GM21723 (cell line): ENCODE measurements at regions not wholly inside any gene's neighbourhood (a gene's known extent, or its start where the extent isn't known, plus 50 kb on each side); places are given as distances from the start of the nearest gene placed in this dataset.
"Not testable (repeated sequence)": the region's sequence is repeated elsewhere in the genome, so short reads cannot be mapped to it uniquely, and the experiment has no call there.

Source experiments
- ATAC-seq: cut with Tn5 transposase; IDR thresholded peaks from one replicate; pipeline ENCODE4 v1.9.1; 2021; ENCODE audit warnings: mild to moderate bottlenecking, moderate library complexity; ENCODE audit not compliant: unreplicated experiment

- not testable (repeated sequence) for ATAC-seq
Observed at GRCh38 chr10:65670596-65670995, 1255.2 kb upstream of the LRRTM3 start.

DNA sequence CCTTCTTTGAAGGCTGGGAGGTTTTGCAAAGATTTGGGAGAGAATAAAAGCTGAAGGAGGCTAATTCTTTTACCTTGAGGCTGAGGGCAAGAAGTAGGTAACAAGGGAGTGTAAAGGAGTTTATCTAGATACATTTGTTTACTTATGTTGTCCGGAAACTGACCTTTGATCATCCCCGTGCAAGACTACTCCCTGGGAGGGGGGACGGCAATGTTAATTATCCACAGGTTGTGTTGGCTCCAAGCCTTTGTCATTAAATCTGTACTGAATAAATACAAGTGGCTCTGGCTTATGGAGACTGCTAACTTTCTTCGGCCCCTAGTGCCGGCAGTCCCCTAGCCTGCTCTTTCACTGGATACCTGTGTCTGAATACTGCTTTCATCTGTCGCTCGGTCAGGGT, 1250.6 kb upstream of the LRRTM3 start:
- ATAC-seq, result no peak

DNA sequence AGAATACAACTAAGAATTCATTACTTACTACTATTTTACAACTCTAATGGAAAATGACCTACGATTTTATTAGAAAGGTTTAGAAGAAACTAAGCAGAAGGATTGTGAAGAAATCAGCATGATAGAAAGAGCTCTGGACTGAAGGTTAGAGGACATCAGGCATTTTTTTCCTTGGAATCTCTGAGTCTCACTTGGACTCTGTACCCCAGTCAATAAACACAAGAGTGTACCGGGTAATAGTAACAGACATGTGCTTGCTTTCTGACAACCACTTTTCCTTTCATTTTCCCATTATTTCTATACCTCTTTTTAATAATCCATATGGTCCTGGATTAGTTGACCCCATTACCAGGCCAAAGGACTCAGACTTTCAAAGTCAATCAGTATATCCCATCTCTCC, 1240.9 kb upstream of the LRRTM3 start:
- ATAC-seq, result no peak

DNA sequence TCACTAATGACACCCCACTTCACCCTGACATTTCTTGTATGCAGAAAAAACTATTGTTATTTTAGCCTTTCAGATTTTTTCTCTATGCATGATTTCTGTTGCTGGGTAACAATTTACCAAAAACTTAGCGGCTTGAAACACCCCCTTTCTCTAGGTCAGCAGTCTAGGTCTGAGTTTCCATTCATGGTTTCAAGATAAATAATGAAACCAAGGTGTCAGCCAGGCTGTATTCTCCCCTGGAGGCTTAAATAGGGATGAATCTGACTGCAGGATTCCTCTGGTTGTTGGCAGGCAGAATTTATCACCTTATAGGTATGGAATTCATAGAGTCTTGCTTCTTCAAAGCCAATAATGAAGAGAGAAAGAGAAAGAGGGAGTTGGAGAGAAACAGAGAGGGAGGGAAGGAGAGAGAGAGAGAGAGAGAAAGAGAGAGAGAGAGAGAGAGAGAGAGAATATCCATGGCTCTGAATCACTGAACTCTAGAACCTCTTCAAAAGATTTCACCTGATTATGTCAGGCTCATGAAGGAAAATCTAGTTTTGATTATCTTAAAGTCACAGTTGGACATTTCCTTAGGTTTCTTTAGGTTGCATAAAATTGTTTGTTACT, 1224.6 kb upstream of the LRRTM3 start:
- ATAC-seq, result no peak

DNA sequence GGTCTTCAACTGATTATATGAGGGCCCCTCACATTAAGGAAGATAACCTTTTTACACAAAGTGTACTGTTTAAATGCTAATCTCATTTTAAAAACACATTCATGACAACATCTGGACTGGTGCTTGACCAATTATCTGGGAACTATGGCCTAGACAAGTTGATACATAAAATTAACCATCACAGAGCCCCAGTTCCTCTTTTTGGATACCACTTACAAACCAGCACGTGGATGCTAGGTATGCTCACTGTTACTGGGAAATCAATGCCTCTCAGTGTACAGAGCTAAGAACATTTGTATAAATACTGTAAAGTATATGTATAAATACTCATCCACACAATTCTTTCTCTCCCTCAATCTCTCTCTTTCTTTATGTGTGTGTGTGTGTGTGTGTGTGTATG, 1217.8 kb upstream of the LRRTM3 start:
- ATAC-seq, result no peak

- no peak for ATAC-seq
Observed at GRCh38 chr10:65710306-65710705, 1215.5 kb upstream of the LRRTM3 start.

DNA sequence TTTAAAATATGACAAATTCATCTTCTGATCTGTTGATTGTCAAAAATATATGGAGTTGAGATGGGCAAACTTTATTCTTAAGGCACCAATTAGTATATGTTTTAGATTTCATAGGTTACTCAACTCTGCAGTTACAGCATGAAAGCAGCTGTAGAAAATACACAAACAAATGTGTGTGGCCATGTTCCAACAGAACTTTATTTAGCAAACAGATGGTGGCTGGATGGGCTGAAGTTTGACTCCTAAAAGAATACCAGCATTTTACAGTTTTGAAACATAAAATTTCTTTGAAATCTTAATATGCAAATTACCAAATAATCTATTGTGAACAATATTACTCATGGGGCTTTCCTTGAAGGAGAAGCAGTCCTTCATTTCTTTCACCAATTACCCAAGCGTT, 1206.0 kb upstream of the LRRTM3 start:
- ATAC-seq, result no peak

DNA sequence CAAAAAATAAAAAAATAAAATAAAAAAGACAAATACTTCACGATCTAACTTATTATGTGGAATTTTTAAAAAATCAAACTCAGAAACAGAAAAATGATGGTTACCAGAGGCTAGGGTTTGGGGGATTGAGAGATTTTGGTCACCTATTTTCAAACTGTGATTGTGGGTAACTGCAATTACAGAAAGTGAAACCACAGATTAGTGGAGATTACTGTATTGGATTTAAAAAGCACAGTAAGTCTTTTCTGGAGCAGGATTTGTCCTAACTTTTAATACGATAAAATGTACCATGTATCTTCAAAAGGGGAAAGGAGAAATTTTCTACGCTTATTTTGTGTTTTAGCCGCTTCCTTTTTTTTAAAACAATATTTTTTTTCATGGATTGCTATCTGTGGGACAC, 1204.9 kb upstream of the LRRTM3 start:
- ATAC-seq, result no peak

GRCh38 chr10:65723525-65723924, 1202.3 kb upstream of the LRRTM3 start:
- no peak for ATAC-seq

DNA sequence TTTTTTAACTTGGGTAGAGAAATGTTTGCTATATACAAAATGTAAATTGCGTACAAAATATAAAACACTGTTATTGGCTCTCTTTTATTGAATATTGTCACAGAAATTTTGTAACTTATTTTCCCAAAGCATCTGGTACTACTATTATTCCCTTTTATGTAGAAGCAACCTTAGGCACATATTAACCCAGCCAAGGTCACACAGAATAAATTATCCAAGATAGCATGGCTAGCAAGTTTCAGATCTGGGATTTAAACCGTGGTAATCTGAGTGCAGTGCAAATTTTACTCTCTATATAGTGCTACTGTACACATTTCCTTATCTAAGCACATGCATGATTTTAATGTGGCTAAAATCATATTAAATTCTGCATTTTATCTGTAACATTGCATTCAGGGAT, 1190.5 kb upstream of the LRRTM3 start:
- no peak for ATAC-seq

GRCh38 chr10:65742906-65743305, 1182.9 kb upstream of the LRRTM3 start:
- ATAC-seq, result no peak

- no peak for ATAC-seq
Observed at GRCh38 chr10:65751218-65751617, 1174.6 kb upstream of the LRRTM3 start.

DNA sequence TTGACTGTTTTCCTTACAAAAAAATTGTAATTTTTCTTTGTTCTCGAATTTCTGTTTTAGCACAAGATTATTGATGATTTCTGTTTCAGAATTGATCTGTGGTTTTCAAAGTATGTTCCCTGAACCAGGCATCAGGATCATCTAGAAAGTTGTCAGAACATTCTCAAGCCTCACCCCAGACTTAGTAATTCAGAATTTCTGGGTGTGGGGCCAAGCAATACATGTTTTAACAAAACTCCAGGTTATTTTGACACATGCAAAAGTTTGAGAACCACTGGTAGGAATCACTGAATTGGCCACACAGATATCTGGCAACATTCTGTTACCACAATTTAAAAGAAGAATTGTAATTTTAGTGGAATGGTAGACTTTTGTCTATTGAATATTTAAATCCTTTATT, 1173.9 kb upstream of the LRRTM3 start:
- no peak for ATAC-seq

DNA sequence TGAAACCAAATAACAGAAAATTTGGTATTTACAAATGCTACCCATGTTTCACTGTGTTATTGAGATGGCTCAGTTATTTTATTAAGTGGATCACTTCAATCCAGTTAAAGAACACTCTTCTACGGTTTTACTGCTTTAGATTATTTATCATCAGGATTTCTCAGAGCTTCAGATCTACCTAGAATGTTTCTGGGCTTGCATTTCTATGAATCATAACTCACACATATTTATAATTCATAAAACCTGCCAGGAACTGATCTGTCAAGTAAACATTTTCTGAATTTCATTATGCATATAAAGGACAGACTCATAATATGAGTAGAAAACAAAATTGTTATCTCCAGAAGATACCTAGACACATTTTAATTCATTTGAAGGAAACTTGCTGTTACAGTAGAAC, 1172.3 kb upstream of the LRRTM3 start:
- no peak for ATAC-seq

DNA sequence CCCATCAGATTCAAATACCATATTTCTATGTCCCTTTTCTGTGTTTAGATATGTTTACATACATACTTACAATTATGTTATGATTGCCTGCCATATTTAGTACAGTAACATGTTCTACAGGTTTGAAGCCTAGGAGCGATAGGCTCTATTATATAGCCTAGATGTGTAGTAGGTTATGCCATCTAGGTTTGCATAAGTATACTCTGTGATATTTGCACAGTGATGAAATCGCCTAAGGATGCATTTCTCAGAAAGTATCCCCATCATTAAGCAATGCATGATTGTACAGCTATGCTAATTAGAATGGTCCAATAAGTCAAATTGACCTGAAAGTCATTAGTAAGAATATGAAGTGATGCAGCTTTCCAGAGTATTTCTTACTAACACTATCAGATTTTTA, 1171.7 kb upstream of the LRRTM3 start:
- ATAC-seq, result no peak

GRCh38 chr10:65762311-65762710, 1163.5 kb upstream of the LRRTM3 start:
- no peak for ATAC-seq

DNA sequence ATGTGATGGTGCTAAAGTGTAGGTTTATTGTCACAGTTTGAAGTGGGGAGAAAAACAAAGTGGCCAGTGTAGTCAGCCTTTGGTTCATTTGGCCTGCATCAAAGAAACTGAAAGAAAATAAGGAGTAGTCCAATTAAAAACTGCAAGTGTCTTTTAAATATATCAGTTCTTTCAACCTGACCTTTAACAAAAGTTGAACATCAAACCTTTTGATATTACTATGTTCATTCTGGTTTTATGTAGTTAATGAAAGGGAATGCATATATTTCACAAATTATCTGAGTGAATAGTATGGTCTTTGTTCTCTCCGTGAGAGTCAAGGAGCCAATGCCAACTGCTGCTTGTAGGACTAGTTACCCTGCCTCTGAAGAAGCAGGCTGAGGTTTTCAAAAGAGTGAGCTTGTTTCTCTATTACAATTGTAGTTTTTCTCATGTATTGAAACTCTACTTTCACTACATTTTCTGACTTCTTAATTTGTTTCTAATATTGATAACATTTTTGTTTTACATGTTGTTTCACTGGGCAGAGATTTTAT, 1160.8 kb upstream of the LRRTM3 start:
- no peak for ATAC-seq

DNA sequence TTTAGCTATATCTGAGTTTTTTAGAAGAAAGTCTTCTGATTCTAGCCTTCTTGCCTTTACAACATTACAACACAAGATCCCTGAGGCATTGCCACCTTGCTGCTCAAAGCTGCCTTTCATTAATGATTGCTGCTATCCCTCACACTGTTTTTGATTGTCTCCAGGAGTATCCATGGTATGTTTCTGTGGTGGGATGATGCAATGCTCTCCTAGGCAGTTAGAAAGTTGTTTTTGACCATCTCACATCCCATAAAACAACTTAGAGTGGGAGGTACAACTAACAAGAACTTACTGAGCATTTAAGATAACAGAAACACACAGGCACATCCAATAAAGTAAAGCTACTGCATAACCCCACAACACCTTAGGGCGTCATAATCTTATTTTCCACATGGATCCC, 1156.0 kb upstream of the LRRTM3 start:
- no peak for ATAC-seq

GRCh38 chr10:65778753-65779152, 1147.1 kb upstream of the LRRTM3 start:
- ATAC-seq, result no peak

DNA sequence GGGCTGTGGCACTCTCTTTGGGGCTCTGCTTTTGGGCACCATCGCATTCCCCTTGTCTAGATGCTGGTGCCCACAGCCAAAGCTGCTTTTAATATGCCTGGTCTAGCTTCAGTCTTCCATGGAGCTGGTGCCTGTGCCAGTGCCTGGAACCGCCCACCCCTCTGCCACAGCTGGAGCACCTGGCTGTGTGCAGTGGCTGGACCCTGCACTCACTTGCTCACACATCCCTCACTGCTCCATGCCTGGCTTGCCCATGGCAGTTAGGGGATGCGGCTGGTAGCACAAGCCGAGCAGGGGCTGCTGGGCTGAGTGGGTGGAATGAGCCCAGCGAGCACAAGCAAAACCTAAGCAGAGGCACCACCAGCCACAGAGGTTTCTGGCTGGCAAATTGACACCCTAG, 1145.9 kb upstream of the LRRTM3 start:
- ATAC-seq, result no peak

DNA sequence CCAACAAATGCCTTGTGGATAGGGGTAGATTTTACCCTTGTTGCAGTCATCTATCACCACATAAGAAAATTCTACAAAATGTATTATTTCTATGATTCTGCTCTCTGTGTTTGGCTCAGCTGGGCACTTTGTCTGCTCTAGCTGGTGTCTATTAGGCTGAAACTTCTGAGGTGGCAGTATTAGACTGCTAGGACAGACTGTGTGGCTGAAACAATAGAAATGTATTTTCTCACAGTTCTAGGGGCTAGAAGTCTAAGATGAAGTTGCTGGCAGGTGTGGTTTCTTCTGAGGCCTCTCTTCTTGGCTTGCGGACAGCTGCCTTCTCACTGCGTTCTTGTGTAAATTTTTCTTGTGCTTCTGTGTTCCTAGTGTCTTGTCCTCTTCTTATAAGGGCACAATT, 1139.6 kb upstream of the LRRTM3 start:
- ATAC-seq, result no peak

- no peak for ATAC-seq
Observed at GRCh38 chr10:65787571-65787970, 1138.3 kb upstream of the LRRTM3 start.

DNA sequence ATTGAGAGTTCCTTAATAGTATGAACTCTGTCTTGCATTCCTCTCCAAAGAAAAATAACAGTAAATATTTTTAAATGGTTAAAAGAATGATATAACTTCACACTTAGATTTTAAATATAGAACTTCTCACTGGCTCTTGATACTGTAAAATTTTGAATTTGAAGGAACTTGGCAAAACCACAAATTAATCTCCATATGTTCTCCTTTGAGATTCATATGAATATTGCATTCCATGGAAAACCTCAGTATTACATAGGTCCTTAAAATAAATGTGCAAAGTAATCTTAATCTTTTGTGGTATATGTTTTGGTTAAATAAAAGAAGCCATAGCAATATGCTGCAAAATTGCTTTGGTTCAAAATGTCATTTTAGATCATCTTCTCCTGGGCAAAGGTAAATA, 1137.6 kb upstream of the LRRTM3 start:
- no peak for ATAC-seq
